ENCODE measurements at regions not wholly inside any gene's neighbourhood (a gene's known extent, or its start where the extent isn't known, plus 50 kb on each side); places are given as distances from the start of the nearest gene placed in this dataset.
"Not testable (repeated sequence)": the region's sequence is repeated elsewhere in the genome, so short reads cannot be mapped to it uniquely, and the experiment has no call there.

DNA sequence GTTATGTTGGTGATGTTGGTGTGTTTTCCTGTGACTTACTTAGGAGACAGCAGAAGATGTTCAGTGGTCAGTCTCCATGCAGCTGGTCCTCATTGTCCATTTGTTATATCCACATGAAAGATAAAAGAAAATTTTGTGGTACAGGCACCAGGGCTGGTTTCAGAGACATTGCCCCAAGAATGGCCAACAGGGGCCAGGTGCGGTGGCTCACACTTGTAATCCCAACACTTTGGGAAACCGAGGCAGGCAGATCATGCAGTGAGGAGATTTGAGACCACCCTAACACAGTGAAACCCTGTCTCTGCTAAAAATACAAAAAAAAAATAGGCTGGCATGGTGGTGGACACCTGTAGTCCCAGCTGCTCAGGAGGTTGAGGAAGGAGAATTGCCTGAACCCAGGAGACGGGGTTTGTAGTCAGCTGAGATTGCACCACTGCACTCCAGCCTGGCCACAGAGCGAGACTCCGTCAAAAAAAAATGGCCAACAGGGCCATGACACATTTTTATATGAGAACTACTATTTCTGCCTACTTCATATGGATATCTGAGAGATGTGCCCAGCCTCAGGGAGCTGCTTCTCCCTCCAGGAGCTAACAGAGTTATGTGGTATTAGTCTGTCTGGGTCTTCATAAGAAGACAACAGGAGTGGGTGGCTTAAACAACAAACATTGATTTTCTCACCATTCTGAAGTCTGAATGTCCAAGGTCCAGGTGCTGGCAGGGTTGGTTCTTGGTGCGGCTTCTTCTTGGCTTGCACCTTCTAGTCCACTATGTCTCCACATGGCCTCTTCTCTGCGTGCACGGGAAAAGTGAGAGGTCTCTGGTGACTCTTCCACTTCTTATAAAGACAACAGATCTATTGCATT lies 821.7 kb downstream of the TMEM121 start:
- no peaks in the 10 kb centered on the region for H3K27me3 Mint-ChIP-seq (ENCODE audit: insufficient read depth)
- H3K27ac Mint-ChIP-seq, result no peak overlapping the region

DNA sequence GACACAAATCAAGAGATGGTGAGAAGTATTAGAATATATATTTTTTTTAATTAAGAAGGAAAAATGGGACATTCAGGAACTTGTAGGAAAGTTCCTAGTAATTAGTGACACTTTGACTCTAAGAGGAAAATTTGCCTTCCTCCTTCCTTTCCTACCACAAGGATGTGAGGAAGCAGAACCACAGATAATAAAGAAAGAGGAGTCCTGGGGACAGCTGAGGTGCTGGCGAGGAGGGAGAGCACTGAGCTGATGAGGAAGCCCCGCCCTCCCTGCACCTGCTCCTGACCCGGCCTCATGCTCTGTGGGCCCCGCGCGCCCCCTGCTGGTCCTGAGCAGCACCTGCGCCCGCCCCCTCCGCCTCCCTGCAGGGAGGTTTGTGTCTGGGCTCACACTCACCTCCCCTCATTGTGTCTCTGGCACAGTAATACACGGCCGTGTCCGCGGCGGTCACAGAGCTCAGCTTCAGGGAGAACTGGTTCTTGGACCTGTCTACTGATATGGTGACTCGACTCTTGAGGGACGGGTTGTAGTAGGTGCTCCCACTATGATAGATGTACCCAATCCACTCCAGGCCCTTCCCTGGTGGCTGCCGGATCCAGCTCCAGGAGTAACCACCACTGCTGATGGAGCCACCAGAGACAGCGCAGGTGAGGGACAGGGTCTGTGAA lies 822.6 kb downstream of the TMEM121 start:
- H3K9me3 Mint-ChIP-seq, result peaks cover 24% of the 10 kb centered on the region

More for the DNA sequence above, 821.7 kb downstream of the TMEM121 start:
- no peaks in the 10 kb centered on the region for H3K4me1 Mint-ChIP-seq (ENCODE audit: low read depth)
- no peak for DNase-seq
- TF ChIP-seq, protein P1, sequence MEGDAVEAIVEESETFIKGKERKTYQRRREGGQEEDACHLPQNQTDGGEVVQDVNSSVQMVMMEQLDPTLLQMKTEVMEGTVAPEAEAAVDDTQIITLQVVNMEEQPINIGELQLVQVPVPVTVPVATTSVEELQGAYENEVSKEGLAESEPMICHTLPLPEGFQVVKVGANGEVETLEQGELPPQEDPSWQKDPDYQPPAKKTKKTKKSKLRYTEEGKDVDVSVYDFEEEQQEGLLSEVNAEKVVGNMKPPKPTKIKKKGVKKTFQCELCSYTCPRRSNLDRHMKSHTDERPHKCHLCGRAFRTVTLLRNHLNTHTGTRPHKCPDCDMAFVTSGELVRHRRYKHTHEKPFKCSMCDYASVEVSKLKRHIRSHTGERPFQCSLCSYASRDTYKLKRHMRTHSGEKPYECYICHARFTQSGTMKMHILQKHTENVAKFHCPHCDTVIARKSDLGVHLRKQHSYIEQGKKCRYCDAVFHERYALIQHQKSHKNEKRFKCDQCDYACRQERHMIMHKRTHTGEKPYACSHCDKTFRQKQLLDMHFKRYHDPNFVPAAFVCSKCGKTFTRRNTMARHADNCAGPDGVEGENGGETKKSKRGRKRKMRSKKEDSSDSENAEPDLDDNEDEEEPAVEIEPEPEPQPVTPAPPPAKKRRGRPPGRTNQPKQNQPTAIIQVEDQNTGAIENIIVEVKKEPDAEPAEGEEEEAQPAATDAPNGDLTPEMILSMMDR (IDR thresholded peaks at IDR 0.05), result no peak
- peaks cover 24% of the 10 kb centered on the region for H3K9me3 Mint-ChIP-seq
- no peak overlapping the region for H3K4me3 Mint-ChIP-seq
- no peaks in the 10 kb centered on the region; the same call in 1 of the 2 replicates for H3K36me3 Mint-ChIP-seq (ENCODE audit: low read depth)

DNA sequence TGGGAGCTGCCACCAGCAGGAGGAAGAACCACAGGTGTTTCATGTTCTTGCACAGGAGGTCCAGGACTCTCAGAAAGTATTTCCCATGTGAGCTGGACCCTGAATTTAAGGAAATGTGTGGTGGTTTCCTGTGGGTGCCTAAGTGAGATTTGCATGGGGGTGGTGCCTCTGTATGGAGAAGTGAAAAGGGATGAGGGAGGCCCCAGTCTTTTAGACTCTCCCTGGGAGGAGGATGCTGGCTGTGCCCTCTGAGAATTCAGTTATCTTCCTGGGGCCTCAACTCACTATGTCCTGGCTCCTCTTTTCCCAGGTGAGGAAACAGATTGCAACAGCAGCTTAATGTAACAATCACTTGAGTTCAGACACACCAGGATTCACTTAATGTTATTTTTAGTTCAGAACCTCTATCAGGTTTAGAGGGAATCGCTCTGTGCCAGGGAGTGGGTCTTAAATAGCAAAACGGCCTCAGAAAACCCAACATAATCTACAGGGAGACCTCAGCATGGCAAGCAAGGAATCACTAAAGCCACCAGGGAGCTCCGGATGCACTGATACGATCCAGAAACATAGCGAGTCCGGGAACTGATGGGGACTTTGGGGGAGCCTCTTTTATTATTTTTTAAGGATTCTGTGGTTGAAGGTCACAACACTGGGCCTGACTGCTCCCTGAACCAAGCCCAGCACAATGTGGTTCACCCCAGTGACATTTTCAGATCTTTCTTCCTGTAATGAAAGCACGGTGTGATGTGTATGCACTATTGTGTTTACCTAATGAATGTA lies 823.5 kb downstream of the TMEM121 start:
- not testable (repeated sequence) for H3K4me1 Mint-ChIP-seq (ENCODE audit: low read depth); H3K27ac Mint-ChIP-seq; H3K27me3 Mint-ChIP-seq (ENCODE audit: insufficient read depth); H3K36me3 Mint-ChIP-seq (ENCODE audit: low read depth); H3K4me3 Mint-ChIP-seq; DNase-seq
- H3K9me3 Mint-ChIP-seq, result peaks cover 24% of the 10 kb centered on the region

More for the DNA sequence above, 822.6 kb downstream of the TMEM121 start:
- not testable (repeated sequence) for H3K27me3 Mint-ChIP-seq (ENCODE audit: insufficient read depth); DNase-seq; H3K36me3 Mint-ChIP-seq (ENCODE audit: low read depth); H3K4me1 Mint-ChIP-seq (ENCODE audit: low read depth); H3K4me3 Mint-ChIP-seq; H3K27ac Mint-ChIP-seq

DNA sequence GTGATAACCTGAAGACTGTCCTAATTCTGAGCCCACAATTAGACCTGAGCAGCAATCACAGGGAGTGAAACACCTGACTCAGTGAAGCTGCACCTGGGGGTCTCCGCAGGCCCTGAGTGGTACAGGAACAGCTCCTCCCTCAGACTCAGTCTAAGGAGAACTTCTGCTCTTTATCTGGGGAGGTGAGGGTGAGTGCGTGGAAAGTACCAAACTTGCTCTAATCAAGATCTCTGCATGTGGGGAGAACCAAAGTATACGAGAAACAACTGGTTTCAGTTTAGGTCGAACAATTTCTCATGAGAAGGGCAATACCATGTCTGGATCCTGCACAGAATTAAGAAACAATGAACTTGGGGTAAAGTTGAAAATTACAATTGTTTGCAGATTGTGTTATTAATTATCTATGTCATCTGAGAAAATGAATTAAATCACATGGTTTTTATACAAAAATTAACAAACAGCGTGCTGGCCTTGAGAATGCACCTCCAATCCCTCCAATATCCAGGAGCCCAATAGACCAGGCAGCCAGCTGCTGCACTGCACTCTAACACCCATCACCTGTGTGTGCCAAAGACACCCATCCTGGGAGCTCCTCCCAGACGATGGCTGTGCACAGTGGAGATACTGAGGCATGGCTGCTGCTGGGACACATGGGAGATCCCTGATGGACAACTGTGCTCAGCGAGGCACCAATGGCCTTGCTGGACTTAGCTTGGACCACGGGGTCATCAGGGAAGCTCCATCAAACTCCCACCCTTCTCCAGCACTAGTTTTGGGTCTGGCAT lies 828.8 kb downstream of the TMEM121 start:
- H3K36me3 Mint-ChIP-seq (ENCODE audit: low read depth); DNase-seq; H3K9me3 Mint-ChIP-seq; H3K27me3 Mint-ChIP-seq (ENCODE audit: insufficient read depth); H3K27ac Mint-ChIP-seq; H3K4me1 Mint-ChIP-seq (ENCODE audit: low read depth); H3K4me3 Mint-ChIP-seq: not testable (repeated sequence)

DNA sequence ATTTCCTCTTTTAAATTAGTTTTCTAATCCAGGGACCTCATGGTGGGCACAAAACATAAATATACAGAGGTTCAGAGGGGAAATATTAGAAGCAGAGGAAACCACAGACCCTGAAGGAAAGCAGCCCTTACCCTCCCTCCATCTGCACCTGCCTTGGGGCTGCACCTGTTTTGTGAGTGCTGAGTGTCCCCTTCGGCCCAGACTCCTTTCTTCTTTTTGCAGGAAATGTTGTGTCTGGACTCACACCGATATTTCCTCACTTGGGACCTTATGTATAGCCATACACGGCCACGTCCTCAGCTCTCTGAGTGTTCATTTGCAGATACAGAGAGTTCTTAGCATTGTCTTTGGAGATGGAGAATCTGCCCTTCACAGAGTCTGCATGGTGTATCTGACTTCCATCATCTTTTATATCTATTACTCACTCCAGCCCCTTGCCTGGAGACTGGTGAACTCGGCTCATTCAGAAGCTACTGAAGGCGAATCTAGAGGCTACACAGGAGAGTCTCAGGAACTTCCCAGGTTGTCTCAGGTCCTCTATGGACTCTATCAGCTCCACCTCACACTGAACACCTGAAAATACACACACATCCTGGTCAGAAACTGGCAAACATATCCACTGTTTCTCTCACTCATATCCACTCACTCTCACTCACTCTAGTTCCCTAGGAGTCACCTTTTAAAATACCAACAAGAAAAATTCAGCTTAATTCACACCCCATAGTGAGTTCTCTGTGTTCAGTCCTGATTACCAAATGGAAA lies 829.7 kb downstream of the TMEM121 start:
- H3K27me3 Mint-ChIP-seq (ENCODE audit: insufficient read depth); DNase-seq; H3K4me1 Mint-ChIP-seq (ENCODE audit: low read depth); H3K36me3 Mint-ChIP-seq (ENCODE audit: low read depth); H3K27ac Mint-ChIP-seq; H3K4me3 Mint-ChIP-seq: not testable (repeated sequence)
- peaks cover 11% of the 10 kb centered on the region; the same call in 1 of the 2 replicates for H3K9me3 Mint-ChIP-seq

DNA sequence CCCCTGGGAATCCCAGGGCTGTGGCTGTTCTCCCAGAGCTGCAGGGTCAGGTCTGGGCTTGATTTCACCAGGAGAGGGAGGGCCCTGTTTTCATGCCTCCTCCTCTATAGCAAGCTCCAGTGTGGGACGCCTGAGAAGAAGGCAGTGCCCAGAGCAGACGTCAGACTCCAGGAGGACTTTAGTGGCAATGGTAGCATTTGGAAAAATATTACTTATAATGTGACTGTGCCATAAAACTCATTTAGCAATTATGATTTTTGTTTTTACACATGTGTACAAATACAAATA lies 830.2 kb downstream of the TMEM121 start:
- H3K9me3 Mint-ChIP-seq, result peaks cover 15% of the 10 kb centered on the region; the same call in 1 of the 2 replicates
- not testable (repeated sequence) for H3K4me1 Mint-ChIP-seq (ENCODE audit: low read depth); H3K36me3 Mint-ChIP-seq (ENCODE audit: low read depth); H3K4me3 Mint-ChIP-seq; H3K27ac Mint-ChIP-seq; H3K27me3 Mint-ChIP-seq (ENCODE audit: insufficient read depth); DNase-seq

DNA sequence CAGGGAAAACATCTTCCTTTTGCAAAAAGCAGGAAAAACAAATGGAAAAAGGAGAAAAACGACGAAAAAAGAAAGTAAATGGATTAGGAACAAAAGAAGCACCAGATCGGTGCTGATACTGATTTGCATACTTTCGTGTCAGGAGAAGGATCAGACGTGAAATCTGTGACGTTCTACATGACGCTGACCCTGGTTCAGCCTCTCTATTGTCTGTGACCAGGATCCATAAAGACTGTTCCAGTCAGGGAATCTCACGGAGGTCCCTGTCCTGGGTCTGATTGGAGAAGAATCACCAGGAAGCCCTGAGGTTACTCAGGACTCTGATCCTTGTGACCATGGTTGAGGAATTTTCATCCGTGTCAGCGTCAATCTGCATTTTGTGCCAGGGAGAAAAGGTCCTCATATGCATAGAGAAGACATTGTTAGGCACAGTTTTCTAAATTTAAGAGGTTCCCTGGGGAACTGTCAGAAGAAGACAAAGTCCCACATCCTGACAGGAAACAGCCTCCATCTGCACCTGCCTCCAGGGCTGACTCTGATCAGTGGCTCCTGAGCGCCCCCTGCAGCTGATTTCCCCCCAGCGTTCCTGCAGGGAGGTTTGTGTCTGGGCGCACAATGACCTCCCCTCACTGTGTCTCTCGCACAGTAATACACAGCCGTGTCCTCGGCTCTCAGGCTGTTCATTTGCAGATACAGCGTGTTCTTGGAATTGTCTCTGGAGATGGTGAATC lies 832.9 kb downstream of the TMEM121 start:
- H3K27me3 Mint-ChIP-seq (ENCODE audit: insufficient read depth); H3K27ac Mint-ChIP-seq; DNase-seq; H3K4me3 Mint-ChIP-seq; H3K36me3 Mint-ChIP-seq (ENCODE audit: low read depth); H3K4me1 Mint-ChIP-seq (ENCODE audit: low read depth): not testable (repeated sequence)
- H3K9me3 Mint-ChIP-seq, result peaks cover 15% of the 10 kb centered on the region; the same call in 1 of the 2 replicates

DNA sequence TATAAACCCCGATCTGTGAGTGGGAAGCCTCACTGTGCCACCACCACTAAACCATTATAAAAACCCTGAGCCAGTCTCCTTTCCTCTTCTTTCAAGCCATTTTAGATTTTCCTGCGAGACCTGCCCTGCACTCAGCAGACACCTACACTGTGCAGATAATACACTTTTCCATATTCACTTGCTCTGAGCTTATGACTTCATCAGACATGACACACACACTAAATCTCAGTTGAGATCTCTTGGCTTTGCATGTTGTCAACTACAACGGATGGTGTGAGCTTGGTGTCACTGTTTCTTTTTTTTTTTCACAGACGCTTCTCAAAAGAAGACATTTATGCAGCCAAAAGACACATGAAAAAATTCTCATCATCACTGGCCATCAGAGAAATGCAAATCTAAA lies 839.0 kb downstream of the TMEM121 start:
- not testable (repeated sequence) for H3K36me3 Mint-ChIP-seq (ENCODE audit: low read depth); H3K27ac Mint-ChIP-seq

DNA sequence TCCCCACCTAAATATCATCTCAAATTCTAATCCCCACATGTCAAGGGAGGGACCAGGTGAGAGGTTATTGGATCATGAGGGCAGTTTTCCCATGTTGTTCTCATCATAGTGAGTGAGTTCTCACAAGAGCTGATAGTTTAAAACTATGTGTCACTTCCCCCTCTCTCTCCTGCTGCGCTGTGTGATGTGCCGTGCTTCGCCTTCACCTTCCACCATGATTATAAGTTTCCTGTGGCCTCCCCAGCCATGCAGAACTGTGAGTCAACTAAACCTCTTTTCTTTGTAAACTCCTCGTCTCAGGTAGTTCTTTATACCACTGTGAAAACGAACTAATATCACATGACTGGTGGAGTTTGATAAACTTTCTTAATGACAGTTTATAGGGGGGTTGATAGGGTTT lies 839.5 kb downstream of the TMEM121 start:
- not testable (repeated sequence) for H3K27me3 Mint-ChIP-seq (ENCODE audit: insufficient read depth); DNase-seq; H3K4me3 Mint-ChIP-seq; H3K4me1 Mint-ChIP-seq (ENCODE audit: low read depth); H3K36me3 Mint-ChIP-seq (ENCODE audit: low read depth); H3K27ac Mint-ChIP-seq
- peaks cover 31% of the 10 kb centered on the region for H3K9me3 Mint-ChIP-seq

More for the DNA sequence above, 839.0 kb downstream of the TMEM121 start:
- H3K4me1 Mint-ChIP-seq (ENCODE audit: low read depth); H3K27me3 Mint-ChIP-seq (ENCODE audit: insufficient read depth); H3K4me3 Mint-ChIP-seq; DNase-seq: not testable (repeated sequence)
- peaks cover 26% of the 10 kb centered on the region for H3K9me3 Mint-ChIP-seq

DNA sequence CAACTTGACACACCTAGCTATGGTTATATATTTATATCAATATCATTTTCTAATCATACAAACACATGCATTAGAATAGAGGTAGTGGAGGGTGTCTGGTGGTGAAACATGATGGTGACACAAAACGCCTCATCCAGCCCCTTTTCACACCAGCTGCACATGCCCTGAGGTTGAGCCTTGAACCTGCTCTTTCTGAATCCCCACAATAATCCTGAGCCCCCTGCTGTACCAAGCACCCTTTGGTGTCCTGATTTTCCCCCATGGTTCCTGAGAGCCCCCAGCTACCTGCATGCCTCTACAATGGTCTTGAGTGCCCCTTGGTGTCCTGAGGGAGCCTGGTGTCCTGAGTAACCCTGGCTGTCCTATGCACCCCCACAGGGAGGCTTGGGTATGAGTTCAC lies 840.6 kb downstream of the TMEM121 start:
- not testable (repeated sequence) for DNase-seq; H3K4me3 Mint-ChIP-seq; H3K4me1 Mint-ChIP-seq (ENCODE audit: low read depth); H3K27ac Mint-ChIP-seq; H3K27me3 Mint-ChIP-seq (ENCODE audit: insufficient read depth); H3K36me3 Mint-ChIP-seq (ENCODE audit: low read depth)
- H3K9me3 Mint-ChIP-seq, result peaks cover 36% of the 10 kb centered on the region

DNA sequence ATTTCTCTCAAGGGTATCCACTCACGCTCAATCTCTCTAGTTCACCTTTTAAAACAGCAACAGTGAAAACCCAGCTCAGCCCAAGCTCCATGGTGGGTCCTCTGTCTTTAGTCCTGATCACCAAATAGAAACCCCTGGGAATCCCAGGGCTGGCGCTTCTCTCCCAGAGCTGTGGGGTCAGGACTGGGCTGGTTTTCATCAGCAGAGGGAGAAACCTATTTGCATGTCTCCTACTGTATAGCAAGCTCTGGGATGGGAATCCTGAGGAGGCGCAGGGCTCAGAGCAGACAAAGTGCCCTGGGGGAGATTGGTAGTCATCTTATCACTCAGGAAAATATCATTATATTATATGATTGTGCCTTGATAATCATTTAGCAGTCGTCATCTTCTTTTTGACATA lies 843.1 kb downstream of the TMEM121 start:
- not testable (repeated sequence) for H3K27ac Mint-ChIP-seq; H3K4me1 Mint-ChIP-seq (ENCODE audit: low read depth); H3K36me3 Mint-ChIP-seq (ENCODE audit: low read depth); H3K4me3 Mint-ChIP-seq; DNase-seq; H3K27me3 Mint-ChIP-seq (ENCODE audit: insufficient read depth)
- H3K9me3 Mint-ChIP-seq, result peaks cover 60% of the 10 kb centered on the region
